Osteoblast (primary cell): ENCODE measurements at regions not wholly inside any gene's neighbourhood (a gene's known extent, or its start where the extent isn't known, plus 50 kb on each side); places are given as distances from the start of the nearest gene placed in this dataset.

Experiments used
- DNase-seq: peaks from one replicate; pipeline ENCODE4 v3.0.0; 2011; ENCODE audit warnings: low spot score, mixed read lengths; ENCODE audit not compliant: insufficient read length; ENCODE audit errors: missing footprints
- H2AFZ ChIP-seq: 2 replicates; pipeline ENCODE4 v1.6.0; 2011; ENCODE audit warnings: mild to moderate bottlenecking, low read length
- H3K27ac ChIP-seq: 2 replicates; pipeline ENCODE4 v1.5.1; 2011; ENCODE audit warnings: mild to moderate bottlenecking, low read depth, low read length, moderate library complexity
- H3K27me3 ChIP-seq: 2 replicates; pipeline ENCODE4 v1.6.0; 2012; ENCODE audit warnings: mild to moderate bottlenecking, control low read depth, inconsistent platforms, low read length, moderate library complexity; ENCODE audit not compliant: insufficient read depth
- H3K36me3 ChIP-seq: 2 replicates; pipeline ENCODE4 v1.5.1; 2011; ENCODE audit warnings: mild to moderate bottlenecking, low read length, control low read depth, moderate library complexity; ENCODE audit not compliant: insufficient read depth
- H3K4me1 ChIP-seq: 2 replicates; pipeline ENCODE4 v1.5.1; 2011; ENCODE audit warnings: mild to moderate bottlenecking, low read length, control low read depth, moderate library complexity; ENCODE audit not compliant: insufficient read depth
- H3K4me2 ChIP-seq: 2 replicates; pipeline ENCODE4 v1.6.0; 2011; ENCODE audit warnings: mild to moderate bottlenecking, low read length; ENCODE audit not compliant: insufficient read depth
- H3K4me3 ChIP-seq: fragments of 200-600 bp; sonication (generic); 3 replicates; pipeline ENCODE4 v1.5.1; 2012; ENCODE audit warnings: mild to moderate bottlenecking, low read length, inconsistent platforms; ENCODE audit not compliant: insufficient read depth
- H3K79me2 ChIP-seq: 2 replicates; pipeline ENCODE4 v1.6.0; 2012; ENCODE audit warnings: mild to moderate bottlenecking, low read length, control low read depth, inconsistent platforms; ENCODE audit not compliant: insufficient read depth
- H3K9me3 ChIP-seq: 2 replicates; pipeline ENCODE4 v1.5.1; 2011; ENCODE audit warnings: low read depth, low read length, control low read depth
- H4K20me1 ChIP-seq: 2 replicates; pipeline ENCODE4 v1.6.0; 2012; ENCODE audit warnings: mild to moderate bottlenecking, low read length, control low read depth; ENCODE audit not compliant: insufficient read depth
- TF ChIP-seq, protein P1 (sequence below): IDR thresholded peaks from 2 replicates; pipeline ENCODE4 v1.5.1; 2011; ENCODE audit warnings: mild to moderate bottlenecking, low read depth, low read length, moderate library complexity; ENCODE audit errors: extremely low read depth

GRCh38 chr11:8812438-8812837, 98.6 kb upstream of the AKIP1 start:
- peaks cover 72% of the 10 kb centered on the region for H3K4me1 ChIP-seq
- TF ChIP-seq, protein P1, sequence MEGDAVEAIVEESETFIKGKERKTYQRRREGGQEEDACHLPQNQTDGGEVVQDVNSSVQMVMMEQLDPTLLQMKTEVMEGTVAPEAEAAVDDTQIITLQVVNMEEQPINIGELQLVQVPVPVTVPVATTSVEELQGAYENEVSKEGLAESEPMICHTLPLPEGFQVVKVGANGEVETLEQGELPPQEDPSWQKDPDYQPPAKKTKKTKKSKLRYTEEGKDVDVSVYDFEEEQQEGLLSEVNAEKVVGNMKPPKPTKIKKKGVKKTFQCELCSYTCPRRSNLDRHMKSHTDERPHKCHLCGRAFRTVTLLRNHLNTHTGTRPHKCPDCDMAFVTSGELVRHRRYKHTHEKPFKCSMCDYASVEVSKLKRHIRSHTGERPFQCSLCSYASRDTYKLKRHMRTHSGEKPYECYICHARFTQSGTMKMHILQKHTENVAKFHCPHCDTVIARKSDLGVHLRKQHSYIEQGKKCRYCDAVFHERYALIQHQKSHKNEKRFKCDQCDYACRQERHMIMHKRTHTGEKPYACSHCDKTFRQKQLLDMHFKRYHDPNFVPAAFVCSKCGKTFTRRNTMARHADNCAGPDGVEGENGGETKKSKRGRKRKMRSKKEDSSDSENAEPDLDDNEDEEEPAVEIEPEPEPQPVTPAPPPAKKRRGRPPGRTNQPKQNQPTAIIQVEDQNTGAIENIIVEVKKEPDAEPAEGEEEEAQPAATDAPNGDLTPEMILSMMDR: no peak
- H3K36me3 ChIP-seq: no peaks in the 10 kb centered on the region
- H3K27ac ChIP-seq: no peak overlapping the region
- H3K4me2 ChIP-seq: no peak overlapping the region
- H4K20me1 ChIP-seq: no peaks in the 10 kb centered on the region
- DNase-seq: no peak
- no peaks in the 10 kb centered on the region for H3K27me3 ChIP-seq
- no peaks in the 10 kb centered on the region for H3K9me3 ChIP-seq
- H2AFZ ChIP-seq: no peak overlapping the region
- H3K79me2 ChIP-seq: peaks cover 16% of the 10 kb centered on the region
- no peak overlapping the region for H3K4me3 ChIP-seq

- peak; percentile 98 for DNase-seq
- H3K79me2 ChIP-seq: peaks cover 13% of the 10 kb centered on the region
- H2AFZ ChIP-seq: peak overlapping the region; percentile 53
- no peaks in the 10 kb centered on the region for H3K36me3 ChIP-seq
- no peaks in the 10 kb centered on the region for H3K27me3 ChIP-seq
- no peaks in the 10 kb centered on the region for H4K20me1 ChIP-seq
- H3K9me3 ChIP-seq: no peaks in the 10 kb centered on the region
- TF ChIP-seq, protein P1: peak; percentile 98
- no peak overlapping the region for H3K4me3 ChIP-seq
- no peak overlapping the region for H3K4me2 ChIP-seq
- H3K4me1 ChIP-seq: peaks cover 60% of the 10 kb centered on the region
- H3K27ac ChIP-seq: peak overlapping the region; percentile 53
Observed at GRCh38 chr11:8813658-8814057, 97.3 kb upstream of the AKIP1 start.

- Histone ChIP-seq H3K27me3 (no peaks in the 10 kb centered on the region), H2AFZ (peak overlapping the region; percentile 32), H3K27ac (peak overlapping the region; percentile 53), H3K4me2 (peak overlapping the region; percentile 29), H3K4me3 (no peak overlapping the region), H3K4me1 (peaks cover 53% of the 10 kb centered on the region), H3K79me2 (peaks cover 6% of the 10 kb centered on the region), H3K9me3 (no peaks in the 10 kb centered on the region), H3K36me3 (no peaks in the 10 kb centered on the region), H4K20me1 (no peaks in the 10 kb centered on the region)
- TF ChIP-seq, protein P1: no peak
- DNase-seq: no peak
Observed at GRCh38 chr11:8814209-8814922, 96.6 kb upstream of the AKIP1 start.

- Histone ChIP-seq H3K27me3 (no peaks in the 10 kb centered on the region), H3K79me2 (peaks cover 1% of the 10 kb centered on the region), H3K36me3 (no peaks in the 10 kb centered on the region), H3K4me3 (no peak overlapping the region), H4K20me1 (no peaks in the 10 kb centered on the region), H3K4me1 (peaks cover 48% of the 10 kb centered on the region), H3K9me3 (no peaks in the 10 kb centered on the region), H2AFZ (peak overlapping the region; percentile 32), H3K4me2 (peak overlapping the region; percentile 29), H3K27ac (no peak overlapping the region)
- DNase-seq: peak; percentile 91
- TF ChIP-seq, protein P1: no peak
Observed at GRCh38 chr11:8814923-8815240, 96.1 kb upstream of the AKIP1 start.
